Kidney glomerular epithelial cell (primary cell): ENCODE measurements at regions not wholly inside any gene's neighbourhood (a gene's known extent, or its start where the extent isn't known, plus 50 kb on each side); places are given as distances from the start of the nearest gene placed in this dataset.
"Not testable (repeated sequence)": the region's sequence is repeated elsewhere in the genome, so short reads cannot be mapped to it uniquely, and the experiment has no call there.

Source experiments
- DNase-seq: peaks from one replicate; lab custom pipeline; 2025; lab: John Stamatoyannopoulos, UW

DNA sequence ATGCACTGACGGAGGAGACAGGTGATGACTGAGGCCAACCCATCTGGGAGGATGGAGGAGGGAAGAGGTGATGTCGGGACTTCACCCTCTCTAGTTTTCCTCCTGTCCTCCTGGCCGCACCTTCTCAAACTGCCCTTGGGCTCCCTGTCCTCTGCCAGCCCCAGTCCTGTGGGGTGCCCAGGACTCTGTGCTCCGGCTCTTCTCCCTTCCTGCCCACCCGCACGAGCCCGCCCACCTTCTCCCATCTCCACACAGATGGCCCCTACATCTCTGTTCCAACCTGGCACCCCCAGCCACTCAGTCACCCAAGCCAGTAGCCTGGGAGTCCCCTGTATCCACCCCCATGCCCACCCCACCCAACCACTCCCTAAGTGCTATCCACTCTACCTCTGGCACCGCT lies 206.7 kb upstream of the LINGO1 start:
- no peak for DNase-seq

DNA sequence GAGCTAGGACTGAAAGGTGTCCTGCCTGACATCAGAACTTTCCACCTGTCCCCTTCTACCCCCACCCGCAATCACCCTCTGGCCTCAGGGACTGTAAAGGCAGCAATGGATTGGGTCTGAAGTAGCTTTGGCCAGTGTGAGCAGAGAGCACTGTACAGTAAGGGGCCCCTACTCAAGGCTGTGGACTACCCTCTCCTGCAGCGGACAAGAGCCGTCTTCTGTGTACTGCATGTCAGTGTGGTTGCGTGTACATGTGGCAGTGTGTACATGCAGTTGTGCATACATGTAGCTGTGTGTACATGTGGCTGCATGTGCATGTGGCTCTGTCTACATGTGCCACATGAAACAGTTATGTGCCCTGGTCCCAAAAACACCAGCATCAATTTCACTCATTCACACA lies 205.9 kb upstream of the LINGO1 start:
- DNase-seq: no peak

DNA sequence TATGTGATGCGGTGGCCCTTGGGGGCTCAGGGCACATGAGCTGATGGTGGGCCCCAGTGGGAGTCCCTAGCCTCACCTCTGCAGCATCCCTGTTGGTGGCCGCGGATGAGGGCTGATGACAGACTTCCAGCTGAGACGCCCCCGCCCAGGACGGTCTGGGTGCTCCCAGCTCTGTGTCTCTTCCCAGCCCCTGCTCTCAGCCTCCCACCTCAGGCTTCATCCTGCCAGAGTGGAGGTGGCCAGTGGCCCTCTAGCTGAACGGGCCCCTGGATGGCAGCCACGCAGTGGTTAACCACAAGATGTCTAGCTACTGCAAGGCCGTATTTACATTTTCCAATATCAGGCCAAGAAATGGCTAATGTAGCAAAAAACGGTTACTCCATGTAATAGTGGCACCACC lies 205.3 kb upstream of the LINGO1 start:
- DNase-seq: no peak

DNA sequence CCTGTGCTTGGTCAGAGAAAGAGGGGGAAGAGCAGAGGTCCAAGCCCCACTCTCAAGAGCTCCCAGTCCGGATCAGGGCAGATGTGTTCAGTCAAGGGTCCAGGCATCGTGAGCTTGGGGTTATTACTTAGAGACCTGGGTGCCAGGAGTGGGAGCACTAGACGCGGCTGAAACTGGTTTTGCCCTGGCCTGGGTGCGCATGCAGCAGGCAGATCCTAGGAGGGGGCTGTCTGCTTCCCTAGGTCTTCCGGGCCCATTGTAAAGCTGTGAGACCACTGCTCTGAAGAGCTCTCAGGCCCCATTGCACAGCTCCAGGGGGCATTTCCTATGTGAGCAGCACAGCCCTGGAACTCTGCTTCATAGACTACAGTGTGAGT lies 204.9 kb upstream of the LINGO1 start:
- no peak for DNase-seq

DNA sequence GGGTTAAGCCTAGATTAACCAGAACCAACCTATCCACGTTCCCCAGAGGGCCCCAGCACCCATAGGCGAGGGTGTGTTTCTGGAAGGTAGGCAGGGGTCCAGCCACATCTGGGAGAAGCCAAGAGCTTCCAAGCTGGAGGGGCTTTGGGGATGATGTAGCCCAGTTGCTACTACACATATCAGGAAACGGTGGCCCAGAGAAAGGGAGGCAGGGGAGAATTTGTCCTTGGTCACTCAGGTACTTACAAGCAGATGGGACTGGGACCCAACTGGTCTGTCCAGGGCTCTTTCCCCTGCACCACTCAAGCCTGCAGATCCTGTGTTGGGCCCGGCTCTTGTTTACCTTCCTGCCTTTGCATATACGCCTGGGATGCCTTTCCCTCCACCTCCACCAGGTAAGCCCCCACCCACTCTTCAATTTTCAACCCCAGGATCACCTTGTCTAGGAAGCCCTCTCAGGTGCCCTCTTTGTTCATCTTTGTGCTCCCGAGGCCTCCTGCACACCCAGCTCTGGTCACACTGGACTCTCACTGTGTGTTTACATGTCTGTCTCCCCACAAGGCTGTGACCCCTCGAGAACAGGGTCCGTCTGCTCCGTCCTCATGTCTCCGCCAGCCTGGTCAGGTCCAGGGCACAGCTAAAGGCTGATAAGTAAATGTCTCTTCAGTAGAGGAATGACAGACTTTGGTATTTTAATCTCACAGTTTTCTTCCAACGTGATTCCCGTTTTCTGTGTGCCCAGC lies 204.4 kb upstream of the LINGO1 start:
- DNase-seq: no peak

DNA sequence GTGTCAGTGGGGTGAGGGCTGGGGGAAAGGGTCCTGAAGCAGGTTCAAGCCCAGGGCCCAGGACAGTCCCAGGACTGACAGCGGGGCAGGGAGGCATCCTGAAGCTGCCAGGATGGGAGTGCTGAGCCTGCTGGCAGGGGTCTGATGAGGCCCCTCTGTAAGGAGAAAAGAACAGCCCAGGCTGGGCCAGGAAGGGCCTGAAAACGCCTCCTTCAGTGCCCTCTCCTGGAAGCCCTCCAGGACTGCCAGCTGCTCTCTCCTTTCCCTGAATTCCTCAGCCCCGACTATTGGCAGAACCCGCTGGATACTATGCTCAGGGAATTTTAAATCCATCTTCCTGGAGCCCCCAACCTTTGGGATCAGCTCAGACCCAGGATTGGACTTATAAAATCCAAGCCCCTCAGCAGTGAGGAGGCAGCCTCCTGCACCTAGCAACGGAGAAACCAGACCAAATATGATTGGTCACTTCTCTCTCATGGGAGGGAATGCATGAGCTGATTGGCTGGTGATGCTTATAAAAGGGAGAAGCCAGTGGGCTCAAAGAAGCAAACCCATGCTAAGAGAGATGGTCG lies 203.5 kb upstream of the LINGO1 start:
- no peak for DNase-seq

DNA sequence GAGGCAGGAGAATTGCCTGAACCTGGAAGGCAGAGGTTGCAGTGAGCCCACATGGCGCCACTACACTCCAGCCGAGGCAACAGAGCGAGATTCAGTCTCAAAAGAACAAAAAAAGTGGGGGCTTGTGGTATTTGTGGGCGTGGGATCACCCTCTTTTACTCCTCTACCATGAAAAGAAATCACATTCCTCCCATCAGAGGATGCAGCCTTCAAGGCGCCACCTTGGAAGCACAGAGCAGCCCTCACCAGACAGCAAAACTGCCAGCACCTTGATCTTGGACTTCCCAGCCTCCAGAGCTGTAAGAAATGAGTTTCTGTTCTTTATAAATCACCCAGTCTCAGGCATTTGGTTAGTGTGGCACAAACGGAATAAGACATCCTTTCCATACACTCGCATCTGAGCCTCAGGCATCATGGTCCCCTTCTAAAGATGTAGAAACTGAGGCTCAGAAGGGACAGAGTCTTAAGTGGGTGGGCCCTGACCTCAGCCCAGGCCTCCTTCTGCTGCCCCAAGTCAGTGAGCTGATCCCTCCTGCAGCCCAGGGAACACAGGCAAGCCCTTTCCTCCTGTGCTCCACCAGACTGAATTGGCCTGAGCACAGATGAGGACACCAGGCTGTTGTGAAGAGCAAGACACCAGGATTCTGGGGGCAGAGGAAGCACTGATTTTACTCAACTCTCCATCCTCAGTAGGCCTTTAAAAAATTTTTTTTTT lies 201.7 kb upstream of the LINGO1 start:
- no peak for DNase-seq

DNA sequence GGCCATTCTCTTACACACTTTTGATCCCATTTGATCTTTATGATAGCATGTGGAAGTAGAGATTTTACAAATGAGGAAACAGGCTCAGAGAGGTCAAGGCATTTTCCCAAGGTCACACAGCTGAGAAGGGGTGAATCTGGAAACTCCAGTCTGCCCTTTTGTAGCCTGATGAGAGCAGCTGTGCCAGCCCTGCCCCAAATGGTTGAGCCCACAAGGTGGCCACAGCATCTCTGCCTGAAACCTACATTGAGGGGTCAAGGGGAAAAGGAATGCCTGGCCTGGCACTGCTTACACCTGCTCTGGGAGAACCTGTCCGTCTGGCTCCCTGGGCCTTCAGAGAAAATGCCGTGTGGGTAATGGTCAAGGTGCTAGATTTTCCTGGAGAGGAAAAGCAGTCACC lies 200.2 kb upstream of the LINGO1 start:
- DNase-seq: no peak

DNA sequence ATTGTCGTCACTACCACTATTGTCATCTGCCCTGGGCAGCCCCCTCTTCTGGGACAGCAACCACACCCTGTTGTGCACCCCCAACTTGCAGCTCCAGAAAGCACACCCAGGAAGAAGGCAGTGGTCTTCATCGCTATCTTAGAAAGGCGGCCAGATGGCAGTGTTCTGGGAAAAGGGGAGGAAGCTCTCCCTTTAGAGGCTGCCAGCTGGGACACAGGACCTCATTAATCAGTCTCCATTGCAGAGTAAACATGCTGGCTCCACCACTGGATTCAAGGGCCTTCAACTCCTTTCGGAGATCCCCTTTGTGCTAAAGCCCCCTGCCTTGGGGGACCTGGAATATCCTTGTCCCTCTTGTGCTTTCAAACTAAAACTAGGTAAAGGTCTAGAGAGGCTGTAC lies 199.3 kb upstream of the LINGO1 start:
- no peak for DNase-seq

DNA sequence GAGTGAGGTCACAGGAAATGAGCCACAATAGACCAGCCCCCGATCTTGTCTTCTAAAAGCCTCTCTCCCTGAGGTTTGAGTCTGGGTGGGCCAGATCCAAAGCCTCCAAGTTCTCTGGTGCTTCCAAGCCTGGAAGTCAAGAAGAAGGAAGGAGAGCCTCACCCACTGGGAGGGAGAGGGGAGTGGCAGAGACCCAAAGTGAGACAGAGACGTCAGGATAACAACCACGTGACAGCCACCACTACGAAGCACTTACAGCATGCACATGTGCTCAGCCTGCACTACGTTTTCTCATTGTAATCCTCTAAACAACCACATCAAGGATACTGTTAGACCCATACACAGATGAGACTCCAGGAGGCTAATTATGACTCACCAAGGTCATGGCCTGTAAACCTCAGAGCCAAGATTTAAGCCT lies 197.3 kb upstream of the LINGO1 start:
- peak; percentile 68 for DNase-seq

DNA sequence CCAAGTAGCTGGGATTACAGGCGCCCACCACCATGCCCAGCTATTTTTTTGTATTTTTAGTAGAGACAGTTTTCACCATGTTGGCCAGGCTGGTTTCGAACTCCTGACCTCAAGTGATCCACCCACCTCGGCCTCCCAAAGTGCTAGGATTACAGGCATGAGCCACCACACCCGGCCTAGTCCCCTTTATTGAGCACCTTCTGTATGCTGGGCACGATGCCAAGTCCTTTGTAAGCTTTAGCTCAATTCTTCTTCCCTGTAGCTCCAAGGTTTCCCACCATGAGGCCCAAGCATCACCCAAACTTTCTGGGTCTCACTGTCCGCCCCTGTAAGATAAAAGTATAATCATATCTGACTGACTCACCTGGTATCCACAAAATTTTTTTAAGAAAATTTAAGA lies 196.6 kb upstream of the LINGO1 start:
- not testable (repeated sequence) for DNase-seq

DNA sequence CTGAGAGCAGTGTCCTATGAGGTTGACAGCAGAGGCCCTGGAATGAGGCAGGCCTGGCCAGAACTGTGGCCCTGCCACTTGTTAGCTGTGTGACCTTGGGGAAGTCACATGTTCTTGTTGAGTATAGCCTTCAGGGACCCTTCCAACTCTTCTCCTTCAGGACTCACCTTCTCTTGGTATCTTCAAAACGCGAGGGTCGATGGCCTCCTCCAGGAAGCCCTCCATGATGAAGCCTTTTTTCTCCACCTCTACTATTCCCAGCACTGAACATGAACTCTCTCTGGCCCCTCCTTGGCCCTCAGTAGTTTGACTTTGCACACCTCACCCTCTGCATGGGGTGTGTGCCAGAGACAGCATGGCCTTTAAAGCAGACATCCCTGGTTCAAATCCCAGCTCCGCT lies 195.1 kb upstream of the LINGO1 start:
- DNase-seq: no peak

DNA sequence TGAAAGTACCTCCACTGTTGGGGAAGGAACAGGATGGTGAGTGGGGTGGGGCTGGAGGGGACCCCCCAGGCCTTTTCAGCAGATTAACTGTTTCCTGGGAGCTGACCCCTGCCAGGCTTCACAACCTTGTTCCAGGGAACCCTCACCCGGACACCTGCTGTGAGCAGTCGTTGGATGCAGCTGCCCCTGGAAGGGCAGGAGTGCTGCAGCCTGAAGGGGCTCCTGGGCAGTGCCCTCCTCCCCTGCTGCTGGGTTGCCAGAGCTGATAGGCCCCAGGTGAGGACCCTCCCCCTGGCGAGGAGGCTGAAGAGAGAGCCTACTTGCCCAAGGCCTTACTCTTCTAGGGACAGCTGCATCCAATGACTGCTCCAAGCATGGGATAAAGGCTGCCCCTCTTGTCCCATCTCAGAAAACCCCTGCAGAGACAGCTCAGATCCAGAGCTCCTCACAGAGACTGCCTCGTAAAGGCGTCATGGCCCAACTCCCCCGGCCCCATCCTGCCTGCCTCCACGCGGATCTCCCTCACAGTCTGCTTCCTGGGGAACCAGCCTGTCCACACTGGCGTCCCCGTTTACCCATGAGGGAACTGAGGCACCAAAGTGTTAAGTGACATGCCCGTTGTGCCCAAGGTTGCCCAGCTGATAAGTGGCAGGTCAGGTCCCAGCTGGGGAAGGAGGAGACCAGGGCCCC lies 193.4 kb upstream of the LINGO1 start:
- DNase-seq: no peak

DNA sequence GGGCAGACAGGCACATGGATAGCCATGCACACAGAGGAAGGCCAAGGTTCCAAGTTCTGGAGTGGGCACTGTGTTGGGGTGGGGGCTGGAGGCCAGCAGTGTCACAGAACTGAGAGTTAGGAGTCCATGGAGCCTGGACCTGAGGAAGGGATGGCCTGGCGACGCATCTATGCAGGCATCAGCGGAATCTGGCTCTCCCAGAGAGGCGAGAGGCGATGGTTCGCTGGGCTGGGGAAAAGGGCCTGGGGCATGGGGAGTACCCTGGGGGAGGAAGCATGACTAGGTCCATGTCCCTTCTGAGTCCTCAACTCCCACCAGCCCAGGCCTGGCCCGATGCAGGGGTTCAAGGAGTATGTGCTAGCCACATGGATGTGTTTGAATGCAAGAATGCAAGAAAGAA lies 192.8 kb upstream of the LINGO1 start:
- no peak for DNase-seq

DNA sequence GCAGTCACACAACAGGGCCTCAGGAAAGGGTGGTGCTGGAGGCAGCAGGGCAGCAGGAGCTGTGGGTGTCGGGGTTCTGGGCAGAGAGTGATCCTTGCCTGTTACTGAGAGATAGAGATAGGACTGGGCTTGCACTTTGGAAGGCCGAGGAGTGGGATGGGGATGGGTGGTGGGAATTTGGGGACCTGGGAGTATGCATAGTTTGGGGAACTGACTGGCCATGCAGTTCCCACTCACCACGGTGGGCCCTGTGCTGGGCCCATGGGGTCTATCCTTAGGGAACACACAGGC lies 192.5 kb upstream of the LINGO1 start:
- no peak for DNase-seq

DNA sequence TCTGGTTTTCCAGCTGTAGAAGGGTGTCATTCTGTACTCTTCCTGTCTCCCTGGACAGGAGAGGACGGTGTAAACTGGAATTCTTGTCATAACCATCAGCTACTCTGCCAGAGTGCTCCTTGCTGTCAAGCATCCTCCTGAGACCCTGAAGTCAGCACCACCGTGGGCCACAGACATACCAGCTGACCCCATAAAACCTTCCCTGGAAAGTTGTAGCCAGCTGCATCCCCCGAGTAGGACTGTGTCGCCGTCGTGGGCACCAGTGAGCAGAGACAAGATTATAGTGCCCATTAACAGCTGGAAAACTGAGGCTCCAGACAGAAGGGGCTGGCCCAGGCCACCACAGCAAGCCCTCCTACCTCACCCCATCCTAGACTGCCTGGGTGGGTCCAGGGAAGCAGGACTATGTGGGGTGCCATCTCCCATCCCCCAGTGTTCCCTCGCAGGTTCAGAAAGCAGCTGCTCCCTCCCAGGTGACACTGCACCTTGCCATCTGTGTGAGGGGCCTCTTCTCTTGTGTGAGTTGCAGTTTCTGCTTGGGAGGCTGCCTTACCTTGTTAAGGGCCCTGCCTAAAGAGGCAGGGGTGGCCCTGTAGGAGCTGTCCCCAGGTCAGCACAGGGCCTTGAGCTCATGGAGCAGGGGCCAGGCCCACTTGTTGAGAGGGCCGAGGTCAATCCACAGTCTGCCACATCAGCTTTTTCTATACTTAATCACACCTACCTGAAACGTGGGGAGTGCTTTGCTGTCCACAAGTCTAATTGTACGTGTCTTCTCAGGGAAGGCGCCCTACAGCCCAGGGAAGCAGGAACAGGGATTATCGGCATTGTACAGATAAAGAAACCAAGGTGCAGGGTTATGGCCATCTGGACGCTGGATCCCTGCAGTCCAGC lies 191.9 kb upstream of the LINGO1 start:
- DNase-seq: no peak

DNA sequence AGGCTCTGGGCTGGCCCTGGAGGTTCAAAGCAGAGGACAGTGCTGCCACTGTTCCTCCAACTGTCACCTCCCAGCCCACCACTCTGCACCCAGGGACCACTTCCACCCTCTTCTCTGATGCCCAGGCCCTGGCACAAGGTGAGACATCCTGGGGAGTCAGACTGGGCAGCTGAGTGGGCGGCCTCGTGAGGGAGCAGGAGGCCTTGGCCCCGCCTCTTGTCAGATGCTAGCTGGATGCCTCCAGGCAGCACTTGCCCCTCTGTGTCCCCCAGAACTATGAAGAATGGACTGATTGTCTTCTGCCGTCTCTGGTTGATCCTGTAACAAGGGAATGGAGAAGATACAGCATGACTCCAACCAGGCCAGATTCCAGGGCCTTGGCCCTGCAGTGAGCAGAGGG lies 191.0 kb upstream of the LINGO1 start:
- DNase-seq: no peak

DNA sequence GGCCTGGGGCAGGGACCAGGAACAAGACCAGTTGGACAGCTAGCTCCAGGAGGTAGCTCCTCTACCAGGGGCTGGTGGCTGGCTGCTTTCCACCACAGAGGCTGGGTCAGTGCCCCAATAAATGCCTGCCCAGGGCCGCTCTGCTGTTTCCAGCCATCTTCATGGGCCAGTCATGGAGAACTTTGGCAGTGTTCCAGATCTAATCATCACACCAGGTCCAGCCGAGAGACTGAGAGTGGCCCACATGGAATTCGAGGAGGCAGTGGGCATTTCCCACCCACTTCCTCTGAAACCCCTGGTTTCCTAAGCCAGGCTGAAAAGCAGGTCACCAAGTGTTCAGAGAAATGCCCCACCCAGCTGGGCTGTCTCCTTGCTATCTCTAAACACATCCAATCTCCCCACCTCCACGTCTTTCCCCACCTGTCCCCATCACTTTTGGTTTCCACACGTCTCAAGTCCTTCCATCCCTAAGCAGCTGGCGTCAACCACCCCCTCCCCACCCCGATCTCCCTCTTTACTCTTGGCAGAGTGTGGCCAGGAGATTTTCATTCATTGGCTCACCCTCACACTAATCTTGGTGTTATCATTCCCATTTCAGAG lies 190.0 kb upstream of the LINGO1 start:
- no peak for DNase-seq

DNA sequence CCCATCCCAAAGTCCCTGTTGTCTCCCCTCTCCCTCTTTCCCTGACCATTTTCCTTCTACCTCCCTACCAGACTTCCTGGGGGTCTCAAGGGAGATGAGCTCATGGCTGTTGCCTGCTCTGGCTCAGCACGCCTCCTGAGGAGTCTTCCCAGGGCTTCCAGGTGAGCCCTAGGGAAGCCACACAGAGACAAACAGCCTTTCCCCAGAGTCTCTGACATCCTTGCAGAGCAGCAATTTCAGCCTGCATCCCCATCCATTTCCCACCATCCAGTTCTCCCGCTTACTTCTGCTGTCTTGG lies 189.2 kb upstream of the LINGO1 start:
- no peak for DNase-seq

DNA sequence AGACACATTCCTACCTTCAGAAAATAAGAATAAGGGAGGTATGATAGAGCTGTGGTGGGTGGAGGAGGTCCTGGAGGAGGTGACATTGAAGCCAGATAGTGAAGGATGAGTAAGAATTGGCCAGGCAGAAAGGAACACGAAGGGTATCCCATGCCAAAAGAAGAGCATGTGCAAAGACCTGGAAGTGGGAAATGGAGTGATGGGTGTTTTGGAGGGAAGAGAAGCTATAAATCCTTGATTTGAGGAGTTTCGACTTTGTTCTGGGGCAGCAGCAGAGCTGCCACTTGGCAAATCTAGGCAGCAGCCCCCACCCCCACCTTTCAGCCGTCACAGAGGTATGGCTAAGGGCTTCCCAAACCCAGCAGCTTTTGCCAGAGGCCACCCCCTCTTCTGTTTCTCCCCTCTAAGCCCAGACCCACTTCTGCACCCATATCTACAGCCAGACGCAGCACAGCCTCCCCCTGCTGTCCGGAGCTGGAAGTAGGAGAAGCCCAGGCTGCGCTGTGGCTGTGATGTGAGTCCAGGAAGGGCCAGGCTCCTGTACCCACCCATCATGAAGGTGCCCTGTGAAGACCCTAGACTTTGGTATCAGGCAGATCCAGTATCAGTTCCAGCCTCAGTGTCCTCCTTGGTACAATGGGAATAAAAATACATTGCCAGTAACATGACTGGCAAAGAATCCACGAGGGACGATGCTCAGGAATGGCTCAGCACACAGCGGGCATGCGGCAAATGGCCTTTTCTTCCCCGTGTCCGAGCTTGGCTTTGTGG lies 188.7 kb upstream of the LINGO1 start:
- DNase-seq: peak; percentile 24
